ENCODE measurements at regions not wholly inside any gene's neighbourhood (a gene's known extent, or its start where the extent isn't known, plus 50 kb on each side); places are given as distances from the start of the nearest gene placed in this dataset.

- no peak for DNase-seq
Measured at GRCh38 chr11:91850533-91851275, 373.9 kb upstream of the FAT3 start.

GRCh38 chr11:91850021-91850420, 374.6 kb upstream of the FAT3 start:
- TF ChIP-seq CTCF (IDR thresholded peaks at IDR 0.05) = no peak
- no peaks in the 10 kb centered on the region for H3K4me1 ChIP-seq
- no peak overlapping the region for H3K4me3 ChIP-seq
- intact Hi-C loops (cut with DNase I) = no loop called here
- H3K9ac ChIP-seq (ENCODE audit: low read depth in 2 of 2, low read length in 2 of 2) = no peak overlapping the region
- H3K27me3 ChIP-seq = no peaks in the 10 kb centered on the region
- H3K27ac ChIP-seq = no peak overlapping the region
- H3K9me3 ChIP-seq = no peaks in the 10 kb centered on the region
- H3K36me3 ChIP-seq = no peaks in the 10 kb centered on the region
- DNase-seq = no peak

More at GRCh38 chr11:91850533-91851275, 373.9 kb upstream of the FAT3 start:
- intact Hi-C loops (cut with DNase I) = no loop called here
- Histone ChIP-seq H3K9me3 (no peaks in the 10 kb centered on the region), H3K36me3 (no peaks in the 10 kb centered on the region), H3K27me3 (no peaks in the 10 kb centered on the region), H3K27ac (no peak overlapping the region), H3K4me1 (no peaks in the 10 kb centered on the region), H3K9ac (ENCODE audit: low read depth in 2 of 2, low read length in 2 of 2) (no peak overlapping the region), H3K4me3 (no peak overlapping the region)
- no peak for TF ChIP-seq CTCF (IDR thresholded peaks at IDR 0.05)

GRCh38 chr11:91846649-91847048, 378.0 kb upstream of the FAT3 start:
- Histone ChIP-seq H3K27ac (no peak overlapping the region), H3K36me3 (no peaks in the 10 kb centered on the region), H3K4me3 (no peak overlapping the region), H3K27me3 (no peaks in the 10 kb centered on the region), H3K4me1 (no peaks in the 10 kb centered on the region), H3K9me3 (no peaks in the 10 kb centered on the region), H3K9ac (ENCODE audit: low read depth in 2 of 2, low read length in 2 of 2) (no peak overlapping the region)
- no peak for TF ChIP-seq CTCF (IDR thresholded peaks at IDR 0.05)
- intact Hi-C loops (cut with DNase I) = no loop called here
- no peak for DNase-seq

- TF ChIP-seq CTCF (IDR thresholded peaks at IDR 0.05) = no peak
- Histone ChIP-seq H3K36me3 (no peaks in the 10 kb centered on the region), H3K27me3 (no peaks in the 10 kb centered on the region), H3K9me3 (no peaks in the 10 kb centered on the region), H3K4me1 (no peaks in the 10 kb centered on the region), H3K27ac (no peak overlapping the region), H3K4me3 (no peak overlapping the region), H3K9ac (ENCODE audit: low read depth in 2 of 2, low read length in 2 of 2) (no peak overlapping the region)
- intact Hi-C loops (cut with DNase I) = no loop called here
- no peak for DNase-seq
Measured at GRCh38 chr11:91846002-91846401, 378.6 kb upstream of the FAT3 start.

- no peak overlapping the region for H3K4me3 ChIP-seq
- H3K27me3 ChIP-seq = no peaks in the 10 kb centered on the region
- H3K4me1 ChIP-seq = no peaks in the 10 kb centered on the region
- TF ChIP-seq CTCF (IDR thresholded peaks at IDR 0.05) = no peak
- DNase-seq = no peak
- H3K36me3 ChIP-seq = no peaks in the 10 kb centered on the region
- intact Hi-C loops (cut with DNase I) = no loop called here
- no peak overlapping the region for H3K9ac ChIP-seq (ENCODE audit: low read depth in 2 of 2, low read length in 2 of 2)
- no peak overlapping the region for H3K27ac ChIP-seq
- H3K9me3 ChIP-seq = no peaks in the 10 kb centered on the region
Measured at GRCh38 chr11:91840640-91841240, 383.9 kb upstream of the FAT3 start.
